ENCODE measurements at regions not wholly inside any gene's neighbourhood (a gene's known extent, or its start where the extent isn't known, plus 50 kb on each side); places are given as distances from the start of the nearest gene placed in this dataset.

GRCh38 chr4:72899621-72900020 lies 169.9 kb downstream of the COX18 start:
- WGBS, 2 experiments (ENCODE audit: extremely low coverage in 2 of 2, insufficient read length in 1 of 2): no CpG with 5 or more reads among the region's 3 CpGs
- no peak overlapping the region for H3K56ac ChIP-seq (ENCODE audit: extremely low read depth, insufficient read depth, low read length)
- H3K4me3 ChIP-seq (ENCODE audit: insufficient read depth, low read depth, low read length): no peak overlapping the region
- H2AK5ac ChIP-seq (ENCODE audit: low read depth, low read length): no peak overlapping the region
- H4K91ac ChIP-seq (ENCODE audit: insufficient read depth, low read depth, low read length): no peak overlapping the region
- H4K5ac ChIP-seq (ENCODE audit: low read depth, low read length): no peak overlapping the region
- CTCF ChIA-PET: no interaction called here
- ATAC-seq (ENCODE audit: low read depth): no peak
- H3K4me1 ChIP-seq (ENCODE audit: control insufficient read depth, insufficient read depth, low read length): no peaks in the 10 kb centered on the region
- H4K20me1 ChIP-seq (ENCODE audit: insufficient read depth, low read length): no peaks in the 10 kb centered on the region
- no peak overlapping the region for H2AK9ac ChIP-seq (replicated peaks; ENCODE audit: low read depth, low read length, poor library complexity)
- in situ Hi-C loops (cut with MboI; ENCODE audit: low sequenced_read_pairs) (no loop called here), dilution Hi-C loops (cut with HindIII; ENCODE audit: low sequenced_read_pairs, unreplicated experiment) (no loop called here), intact Hi-C loops (cut with micrococcal nuclease) (loop anchor here (5.0 kb wide), 1 partner anchor 73 kb away; no protein-coding TSS in a partner anchor)
- no peaks in the 10 kb centered on the region for H3K36me3 ChIP-seq (ENCODE audit: control insufficient read depth, insufficient read depth, low read length)
- no peak overlapping the region for H3K27ac ChIP-seq (ENCODE audit: insufficient read depth, low read length)
- no peak overlapping the region for H3K4me2 ChIP-seq (ENCODE audit: low read depth, low read length)
- no peaks in the 10 kb centered on the region for H3K9me1 ChIP-seq (ENCODE audit: insufficient read depth, low read length)
- no peak overlapping the region for H2BK120ac ChIP-seq (ENCODE audit: low read depth, low read length)
- POLR2A ChIA-PET (ENCODE audit: unreplicated experiment): no interaction called here
- H3K9me3 ChIP-seq (ENCODE audit: control insufficient read depth, insufficient read depth, low read length): no peaks in the 10 kb centered on the region
- no peaks in the 10 kb centered on the region for H3K27me3 ChIP-seq (ENCODE audit: control insufficient read depth, insufficient read depth, low read length)
- H3K23ac ChIP-seq (ENCODE audit: low read depth, low read length): no peak overlapping the region
- no peak overlapping the region for H2BK20ac ChIP-seq (ENCODE audit: low read depth, low read length)
- no peaks in the 10 kb centered on the region for H3K79me1 ChIP-seq (ENCODE audit: low read depth in 1 of 2, low read length in 2 of 2)
- no peak for DNase-seq
- no TSS peak for BruUV-seq (replicated peaks)
- no peak overlapping the region for H2AFZ ChIP-seq (replicated peaks; ENCODE audit: low read length, poor library complexity)
- H2BK15ac ChIP-seq (ENCODE audit: low read depth, low read length): no peak overlapping the region
- H3K14ac ChIP-seq (replicated peaks; ENCODE audit: low read depth, low read length): no peak overlapping the region
- no peak overlapping the region for H3K18ac ChIP-seq (ENCODE audit: low read depth, low read length)
- H3K9ac ChIP-seq (ENCODE audit: low read depth, low read length): no peak overlapping the region
- no peak overlapping the region for H3K4ac ChIP-seq (ENCODE audit: low read depth, low read length)
- no peak for TF ChIP-seq NFE2L2 (IDR thresholded peaks at IDR 0.05; ENCODE audit: low read depth, low read length)
- no peak overlapping the region for H2BK5ac ChIP-seq (ENCODE audit: low read depth, low read length, poor library complexity, severe bottlenecking)
- H4K8ac ChIP-seq (ENCODE audit: low read depth in 2 of 2, low read length in 2 of 2): no peak overlapping the region

All from IMR-90 (cell line).